HL-60 (cell line): ENCODE measurements at regions not wholly inside any gene's neighbourhood (a gene's known extent, or its start where the extent isn't known, plus 50 kb on each side); places are given as distances from the start of the nearest gene placed in this dataset.

Source experiments
- DNase-seq, 2 experiments: peaks; one replicate each; pipeline ENCODE4 v3.0.0-alpha.2; 2010 to 2020; ENCODE audit warnings: low read depth in 1 of 2, low spot score in 1 of 2
- H3K27ac ChIP-seq: fragments of 250-450 bp; sonication (Bioruptor Pico); replicated peaks from 2 replicates; pipeline ENCODE4 v1.5.1; 2020; ENCODE audit warnings: mild to moderate bottlenecking, moderate library complexity
- H3K27me3 ChIP-seq: fragments of 250-450 bp; sonication (Bioruptor Pico); 2 replicates; pipeline ENCODE4 v1.5.1; 2021; ENCODE audit warnings: mild to moderate bottlenecking, moderate library complexity; ENCODE audit not compliant: insufficient read depth, poor library complexity, severe bottlenecking
- H3K4me3 ChIP-seq: replicated peaks from 2 replicates; pipeline ENCODE4 v1.5.1; 2011; ENCODE audit warnings: mild to moderate bottlenecking, control low read depth, low read length; ENCODE audit not compliant: insufficient read depth
- GABPA ChIP-seq: IDR thresholded peaks from 2 replicates; pipeline ENCODE4 v1.6.1; 2012; ENCODE audit warnings: low read depth
- POLR2AphosphoS5 ChIP-seq: IDR thresholded peaks from 2 replicates; pipeline ENCODE4 v1.6.1; 2012; ENCODE audit warnings: low read depth
- REST ChIP-seq: IDR thresholded peaks from 2 replicates; pipeline ENCODE4 v1.6.1; 2012; ENCODE audit warnings: low read depth; ENCODE audit not compliant: insufficient replicate concordance
- SPI1 ChIP-seq: IDR thresholded peaks from 2 replicates; pipeline ENCODE4 v1.6.1; 2012; ENCODE audit warnings: low read depth, mild to moderate bottlenecking, borderline replicate concordance
- TF ChIP-seq, protein P1 (sequence below): IDR thresholded peaks from one replicate; pipeline ENCODE4 v1.5.1; 2011; ENCODE audit warnings: low read length, control low read depth, inconsistent platforms; ENCODE audit not compliant: insufficient read depth

- DNase-seq: no peak
Measured at GRCh38 chr17:13884347-13884746, 185.0 kb upstream of the COX10 start.

GRCh38 chr17:13885550-13885949, 183.8 kb upstream of the COX10 start:
- H3K27me3 ChIP-seq: no peaks in the 10 kb centered on the region
- no peak overlapping the region for H3K4me3 ChIP-seq
- TF ChIP-seq SPI1 (no peak), POLR2AphosphoS5 (no peak), REST (no peak), GABPA (no peak)
- TF ChIP-seq, protein P1, sequence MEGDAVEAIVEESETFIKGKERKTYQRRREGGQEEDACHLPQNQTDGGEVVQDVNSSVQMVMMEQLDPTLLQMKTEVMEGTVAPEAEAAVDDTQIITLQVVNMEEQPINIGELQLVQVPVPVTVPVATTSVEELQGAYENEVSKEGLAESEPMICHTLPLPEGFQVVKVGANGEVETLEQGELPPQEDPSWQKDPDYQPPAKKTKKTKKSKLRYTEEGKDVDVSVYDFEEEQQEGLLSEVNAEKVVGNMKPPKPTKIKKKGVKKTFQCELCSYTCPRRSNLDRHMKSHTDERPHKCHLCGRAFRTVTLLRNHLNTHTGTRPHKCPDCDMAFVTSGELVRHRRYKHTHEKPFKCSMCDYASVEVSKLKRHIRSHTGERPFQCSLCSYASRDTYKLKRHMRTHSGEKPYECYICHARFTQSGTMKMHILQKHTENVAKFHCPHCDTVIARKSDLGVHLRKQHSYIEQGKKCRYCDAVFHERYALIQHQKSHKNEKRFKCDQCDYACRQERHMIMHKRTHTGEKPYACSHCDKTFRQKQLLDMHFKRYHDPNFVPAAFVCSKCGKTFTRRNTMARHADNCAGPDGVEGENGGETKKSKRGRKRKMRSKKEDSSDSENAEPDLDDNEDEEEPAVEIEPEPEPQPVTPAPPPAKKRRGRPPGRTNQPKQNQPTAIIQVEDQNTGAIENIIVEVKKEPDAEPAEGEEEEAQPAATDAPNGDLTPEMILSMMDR: no peak
- no peak overlapping the region for H3K27ac ChIP-seq
- DNase-seq: no peak

More at GRCh38 chr17:13884347-13884746, 185.0 kb upstream of the COX10 start:
- no peak overlapping the region for H3K4me3 ChIP-seq
- H3K27ac ChIP-seq: no peak overlapping the region
- TF ChIP-seq, protein P1: no peak
- TF ChIP-seq GABPA (no peak), SPI1 (no peak)
- no peaks in the 10 kb centered on the region for H3K27me3 ChIP-seq

- no peak overlapping the region for H3K27ac ChIP-seq
- H3K4me3 ChIP-seq: no peak overlapping the region
- no peak for DNase-seq
- TF ChIP-seq POLR2AphosphoS5 (no peak), SPI1 (no peak), REST (no peak), GABPA (no peak)
- TF ChIP-seq, protein P1: no peak
- H3K27me3 ChIP-seq: no peaks in the 10 kb centered on the region
Measured at GRCh38 chr17:13885953-13886889, 183.1 kb upstream of the COX10 start.
